OCI-LY7 (cell line): ENCODE measurements at regions not wholly inside any gene's neighbourhood (a gene's known extent, or its start where the extent isn't known, plus 50 kb on each side); places are given as distances from the start of the nearest gene placed in this dataset.

Experiments
- BruUV-seq: library from RNA; stranded (reverse); fragments of 400-500 nt; replicated peaks from 2 replicates; lab custom pipeline; 2021; lab: Mats Ljungman, UMichigan
- CTCF ChIA-PET: fragments of 300-600 bp; sonication (Branson Sonifier 250); formaldehyde crosslinking; loops from one replicate; lab custom pipeline; 2022; ENCODE audit warnings: antibody characterized with exemption; ENCODE audit not compliant: unreplicated experiment; lab: Charles Lee
- POLR2A ChIA-PET: fragments of 300-600 bp; sonication (Branson Sonifier 250); formaldehyde crosslinking; loops from one replicate; lab custom pipeline; 2022; ENCODE audit warnings: antibody characterized with exemption; lab: Charles Lee
- DNase-seq: peaks from one replicate; pipeline ENCODE4 v3.0.0-alpha.2; 2015; ENCODE audit warnings: low spot score
- H2AFZ ChIP-seq: fragments of 200-600 bp; sonication (generic), shearing (Covaris generic); 2 replicates; pipeline ENCODE4 v1.6.1; 2014; ENCODE audit warnings: mild to moderate bottlenecking, antibody characterized with exemption, low read length, moderate library complexity
- H3K27ac ChIP-seq: fragments of 200-600 bp; sonication (generic); 2 replicates; pipeline ENCODE4 v1.5.1; 2014; ENCODE audit warnings: mixed run types, low read depth, mild to moderate bottlenecking, moderate library complexity, low read length, inconsistent platforms; ENCODE audit not compliant: poor library complexity, severe bottlenecking
- H3K36me3 ChIP-seq: fragments of 200-600 bp; sonication (generic); 2 replicates; pipeline ENCODE4 v1.6.1; 2014; ENCODE audit warnings: mild to moderate bottlenecking, antibody characterized with exemption, low read length, moderate library complexity, mixed read lengths; ENCODE audit not compliant: insufficient read depth
- H3K4me1 ChIP-seq: fragments of 200-600 bp; sonication (generic); 2 replicates; pipeline ENCODE4 v1.5.1; 2014; ENCODE audit warnings: mild to moderate bottlenecking, low read length; ENCODE audit not compliant: insufficient read depth, poor library complexity, severe bottlenecking
- H3K4me2 ChIP-seq: fragments of 200-600 bp; sonication (generic); 2 replicates; pipeline ENCODE4 v1.6.1; 2014; ENCODE audit warnings: mild to moderate bottlenecking, low read length
- H3K4me3 ChIP-seq: fragments of 200-600 bp; sonication (generic); 2 replicates; pipeline ENCODE4 v1.5.1; 2014; ENCODE audit warnings: mild to moderate bottlenecking, low read depth, low read length; ENCODE audit not compliant: poor library complexity, severe bottlenecking
- H3K79me2 ChIP-seq: fragments of 200-600 bp; sonication (generic); 2 replicates; pipeline ENCODE4 v1.6.1; 2016; ENCODE audit warnings: low read depth, mild to moderate bottlenecking, low read length, moderate library complexity, mixed read lengths; ENCODE audit not compliant: insufficient read depth
- H3K9me2 ChIP-seq: fragments of 200-600 bp; sonication (generic); 2 replicates; pipeline ENCODE4 v1.6.1; 2016; ENCODE audit warnings: mild to moderate bottlenecking, low read length, mixed read lengths; ENCODE audit not compliant: insufficient read depth
- H3K9me3 ChIP-seq: fragments of 200-600 bp; sonication (generic); 2 replicates; pipeline ENCODE4 v1.6.1; 2014; ENCODE audit warnings: mild to moderate bottlenecking, mixed run types, low read length, mixed read lengths
- H4K20me1 ChIP-seq: fragments of 200-600 bp; sonication (generic); 2 replicates; pipeline ENCODE4 v1.6.1; 2014; ENCODE audit warnings: mild to moderate bottlenecking, antibody characterized with exemption, low read length, moderate library complexity, mixed read lengths; ENCODE audit not compliant: insufficient read depth
- EZH2phosphoT487 ChIP-seq: fragments of 200-600 bp; sonication (generic); IDR thresholded peaks from 2 replicates; pipeline ENCODE4 v1.6.1; 2018; ENCODE audit warnings: low read depth, borderline replicate concordance, mild to moderate bottlenecking, mixed run types, antibody characterized with exemption, low read length, moderate library complexity, mixed read lengths
- intact Hi-C: fragments of 100-400 bp; cut with micrococcal nuclease; formaldehyde crosslinking; loops from one replicate; pipeline ENCODE4 v1.10.0; 2022; ENCODE audit not compliant: unreplicated experiment
- TF ChIP-seq, protein P1 (sequence below): fragments of 200-600 bp; sonication (generic); conservative IDR thresholded peaks from 2 replicates; pipeline ENCODE4 v1.5.1; 2014; ENCODE audit warnings: mild to moderate bottlenecking, antibody characterized with exemption, low read length, moderate library complexity, mixed read lengths

DNA sequence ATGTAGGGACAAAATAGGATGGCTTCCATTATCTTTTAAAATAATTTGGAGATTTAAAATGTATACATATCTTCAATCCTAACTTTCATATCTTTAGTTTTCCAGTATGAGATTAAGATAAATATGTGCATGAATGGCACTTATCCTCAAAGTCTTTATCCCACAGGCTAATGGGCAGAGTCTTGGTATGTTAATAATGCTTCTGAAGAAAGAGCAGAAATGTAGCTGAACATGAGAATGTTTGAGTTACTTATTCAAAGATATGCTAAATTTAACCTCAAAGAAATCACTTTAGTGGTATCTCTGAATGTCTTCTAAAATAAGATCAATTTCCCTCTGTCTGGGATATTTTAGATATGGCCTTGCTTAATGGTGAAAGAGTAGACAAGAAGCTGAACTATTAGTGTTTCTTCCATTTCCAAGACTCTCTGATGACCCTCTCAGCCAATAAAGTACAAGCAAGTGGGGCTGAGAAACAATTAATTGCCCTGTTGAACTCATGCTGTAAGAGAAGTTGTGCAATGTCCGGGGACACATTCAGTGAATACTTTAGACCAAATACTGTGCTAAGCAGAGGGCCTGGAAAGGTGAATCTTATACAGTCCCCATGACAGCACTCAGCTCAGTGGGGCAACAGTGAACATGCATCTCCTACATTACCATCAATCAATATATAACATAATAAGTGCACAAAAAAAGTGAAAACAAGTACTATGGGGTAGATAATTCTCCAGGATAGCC is 50.0 kb upstream of the ADAMTSL1 start:
- intact Hi-C loops: no loop called here
- POLR2A ChIA-PET: no interaction called here
- no peak for DNase-seq
- no peaks in the 10 kb centered on the region for H3K79me2 ChIP-seq
- H3K9me3 ChIP-seq: no peaks in the 10 kb centered on the region
- no peaks in the 10 kb centered on the region for H3K4me1 ChIP-seq
- no peak for TF ChIP-seq EZH2phosphoT487
- TF ChIP-seq, protein P1, sequence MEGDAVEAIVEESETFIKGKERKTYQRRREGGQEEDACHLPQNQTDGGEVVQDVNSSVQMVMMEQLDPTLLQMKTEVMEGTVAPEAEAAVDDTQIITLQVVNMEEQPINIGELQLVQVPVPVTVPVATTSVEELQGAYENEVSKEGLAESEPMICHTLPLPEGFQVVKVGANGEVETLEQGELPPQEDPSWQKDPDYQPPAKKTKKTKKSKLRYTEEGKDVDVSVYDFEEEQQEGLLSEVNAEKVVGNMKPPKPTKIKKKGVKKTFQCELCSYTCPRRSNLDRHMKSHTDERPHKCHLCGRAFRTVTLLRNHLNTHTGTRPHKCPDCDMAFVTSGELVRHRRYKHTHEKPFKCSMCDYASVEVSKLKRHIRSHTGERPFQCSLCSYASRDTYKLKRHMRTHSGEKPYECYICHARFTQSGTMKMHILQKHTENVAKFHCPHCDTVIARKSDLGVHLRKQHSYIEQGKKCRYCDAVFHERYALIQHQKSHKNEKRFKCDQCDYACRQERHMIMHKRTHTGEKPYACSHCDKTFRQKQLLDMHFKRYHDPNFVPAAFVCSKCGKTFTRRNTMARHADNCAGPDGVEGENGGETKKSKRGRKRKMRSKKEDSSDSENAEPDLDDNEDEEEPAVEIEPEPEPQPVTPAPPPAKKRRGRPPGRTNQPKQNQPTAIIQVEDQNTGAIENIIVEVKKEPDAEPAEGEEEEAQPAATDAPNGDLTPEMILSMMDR: no peak
- H2AFZ ChIP-seq: no peak overlapping the region
- CTCF ChIA-PET: no interaction called here
- BruUV-seq: no TSS peak
- no peak overlapping the region for H3K4me3 ChIP-seq
- no peaks in the 10 kb centered on the region for H4K20me1 ChIP-seq
- H3K9me2 ChIP-seq: no peaks in the 10 kb centered on the region
- no peaks in the 10 kb centered on the region for H3K36me3 ChIP-seq
- H3K27ac ChIP-seq: no peak overlapping the region
- no peak overlapping the region for H3K4me2 ChIP-seq
